Activated T-cell treated with anti-CD3 and anti-CD28 coated beads, Interleukin-2, amount 50 U/mL, for 4 hours (primary cell): ENCODE measurements at regions not wholly inside any gene's neighbourhood (a gene's known extent, or its start where the extent isn't known, plus 50 kb on each side); places are given as distances from the start of the nearest gene placed in this dataset.
"Not testable (repeated sequence)": the region's sequence is repeated elsewhere in the genome, so short reads cannot be mapped to it uniquely, and the experiment has no call there.

Source experiments
- ATAC-seq, 2 donors: fragments of 200-7000 bp; cut with Tn5 transposase; one replicate each; pipeline ENCODE4 v1.10.0; 2021
- DNase-seq: peaks from one replicate; pipeline ENCODE4 v3.0.0-alpha.2; 2020
- H3K27me3 Mint-ChIP-seq: one replicate; pipeline ENCODE4 v1.8.0; 2021; ENCODE audit warnings: low read depth, mixed read lengths
- H3K36me3 Mint-ChIP-seq: one replicate; pipeline ENCODE4 v1.8.0; 2022; ENCODE audit warnings: mixed read lengths; ENCODE audit not compliant: insufficient read depth
- H3K4me1 Mint-ChIP-seq: one replicate; pipeline ENCODE4 v1.8.0; 2021; ENCODE audit warnings: low read depth, mixed read lengths
- H3K4me3 Mint-ChIP-seq: one replicate; pipeline ENCODE4 v1.8.0; 2021; ENCODE audit warnings: mild to moderate bottlenecking, moderate library complexity, mixed read lengths
- H3K9me3 Mint-ChIP-seq: one replicate; pipeline ENCODE4 v1.8.0; 2021; ENCODE audit warnings: mixed read lengths

- ATAC-seq (no peak), DNase-seq (no peak)
- Mint-ChIP-seq H3K27me3 (no peaks in the 10 kb centered on the region), H3K9me3 (no peaks in the 10 kb centered on the region), H3K36me3 (no peaks in the 10 kb centered on the region), H3K4me1 (no peaks in the 10 kb centered on the region), H3K4me3 (no peak overlapping the region)
These were observed 479.0 kb upstream of the NRSN1 start for GRCh38 chr6:23647045-23647444.

- no peaks in the 10 kb centered on the region for H3K9me3 Mint-ChIP-seq
- H3K27me3 Mint-ChIP-seq = no peaks in the 10 kb centered on the region
- no peak overlapping the region for H3K4me3 Mint-ChIP-seq
- no peaks in the 10 kb centered on the region for H3K36me3 Mint-ChIP-seq
- no peak for ATAC-seq
- DNase-seq = no peak
- no peaks in the 10 kb centered on the region for H3K4me1 Mint-ChIP-seq
These were observed 475.3 kb upstream of the NRSN1 start for GRCh38 chr6:23650676-23651075.

- Mint-ChIP-seq H3K4me1 (no peaks in the 10 kb centered on the region), H3K27me3 (no peaks in the 10 kb centered on the region), H3K4me3 (no peak overlapping the region), H3K36me3 (no peaks in the 10 kb centered on the region), H3K9me3 (no peaks in the 10 kb centered on the region)
- ATAC-seq (no peak), DNase-seq (no peak)
These were observed 471.3 kb upstream of the NRSN1 start for GRCh38 chr6:23654745-23655144.

- DNase-seq = no peak
- H3K4me3 Mint-ChIP-seq = no peak overlapping the region
- H3K36me3 Mint-ChIP-seq = no peaks in the 10 kb centered on the region
- no peak for ATAC-seq
- H3K4me1 Mint-ChIP-seq = no peaks in the 10 kb centered on the region
- no peaks in the 10 kb centered on the region for H3K27me3 Mint-ChIP-seq
- H3K9me3 Mint-ChIP-seq = no peaks in the 10 kb centered on the region
These were observed 470.5 kb upstream of the NRSN1 start for GRCh38 chr6:23655525-23655924.

- ATAC-seq = no peak
- Mint-ChIP-seq H3K4me3 (no peak overlapping the region), H3K36me3 (no peaks in the 10 kb centered on the region), H3K27me3 (no peaks in the 10 kb centered on the region), H3K9me3 (no peaks in the 10 kb centered on the region), H3K4me1 (no peaks in the 10 kb centered on the region)
- DNase-seq = no peak
These were observed 469.5 kb upstream of the NRSN1 start for GRCh38 chr6:23656255-23657194.

GRCh38 chr6:23659125-23659524 lies 466.9 kb upstream of the NRSN1 start:
- ATAC-seq (no peak), DNase-seq (no peak)
- H3K27me3 Mint-ChIP-seq = no peaks in the 10 kb centered on the region
- no peaks in the 10 kb centered on the region for H3K9me3 Mint-ChIP-seq
- no peak overlapping the region for H3K4me3 Mint-ChIP-seq
- no peaks in the 10 kb centered on the region for H3K4me1 Mint-ChIP-seq
- H3K36me3 Mint-ChIP-seq = no peaks in the 10 kb centered on the region

GRCh38 chr6:23661549-23661948 lies 464.5 kb upstream of the NRSN1 start:
- DNase-seq (no peak), ATAC-seq (no peak)
- Mint-ChIP-seq H3K9me3 (peaks cover 1% of the 10 kb centered on the region), H3K4me3 (no peak overlapping the region), H3K4me1 (no peaks in the 10 kb centered on the region), H3K27me3 (no peaks in the 10 kb centered on the region), H3K36me3 (no peaks in the 10 kb centered on the region)

GRCh38 chr6:23663096-23663495 lies 462.9 kb upstream of the NRSN1 start:
- Mint-ChIP-seq H3K9me3 (peaks cover 8% of the 10 kb centered on the region), H3K4me1 (no peaks in the 10 kb centered on the region), H3K36me3 (no peaks in the 10 kb centered on the region), H3K27me3 (no peaks in the 10 kb centered on the region), H3K4me3 (no peak overlapping the region)
- DNase-seq = no peak
- ATAC-seq = no peak

GRCh38 chr6:23663652-23664051 lies 462.4 kb upstream of the NRSN1 start:
- H3K4me3 Mint-ChIP-seq = no peak overlapping the region
- no peak for DNase-seq
- ATAC-seq = no peak
- no peaks in the 10 kb centered on the region for H3K27me3 Mint-ChIP-seq
- H3K36me3 Mint-ChIP-seq = no peaks in the 10 kb centered on the region
- H3K4me1 Mint-ChIP-seq = no peaks in the 10 kb centered on the region
- H3K9me3 Mint-ChIP-seq = peaks cover 8% of the 10 kb centered on the region

GRCh38 chr6:23665911-23666310 lies 460.1 kb upstream of the NRSN1 start:
- not testable (repeated sequence) for DNase-seq, H3K4me1 Mint-ChIP-seq, H3K36me3 Mint-ChIP-seq, H3K27me3 Mint-ChIP-seq, ATAC-seq, H3K4me3 Mint-ChIP-seq
- H3K9me3 Mint-ChIP-seq = peaks cover 18% of the 10 kb centered on the region

- no peaks in the 10 kb centered on the region for H3K4me1 Mint-ChIP-seq
- H3K9me3 Mint-ChIP-seq = peaks cover 44% of the 10 kb centered on the region
- no peaks in the 10 kb centered on the region for H3K27me3 Mint-ChIP-seq
- no peak for ATAC-seq
- H3K36me3 Mint-ChIP-seq = peaks cover 2% of the 10 kb centered on the region
- DNase-seq = no peak
- H3K4me3 Mint-ChIP-seq = no peak overlapping the region
These were observed 453.3 kb upstream of the NRSN1 start for GRCh38 chr6:23672737-23673136.

- peaks cover 22% of the 10 kb centered on the region for H3K9me3 Mint-ChIP-seq
- H3K27me3 Mint-ChIP-seq = no peaks in the 10 kb centered on the region
These were observed 447.4 kb upstream of the NRSN1 start for GRCh38 chr6:23678626-23679025.

GRCh38 chr6:23681743-23682142 lies 444.3 kb upstream of the NRSN1 start:
- no peak overlapping the region for H3K4me3 Mint-ChIP-seq
- no peaks in the 10 kb centered on the region for H3K4me1 Mint-ChIP-seq
- no peaks in the 10 kb centered on the region for H3K27me3 Mint-ChIP-seq
- DNase-seq = no peak
- no peak for ATAC-seq
- H3K36me3 Mint-ChIP-seq = no peaks in the 10 kb centered on the region
- peaks cover 9% of the 10 kb centered on the region for H3K9me3 Mint-ChIP-seq

More at GRCh38 chr6:23678626-23679025, 447.4 kb upstream of the NRSN1 start:
- no peaks in the 10 kb centered on the region for H3K4me1 Mint-ChIP-seq
- no peak overlapping the region for H3K4me3 Mint-ChIP-seq
- no peaks in the 10 kb centered on the region for H3K36me3 Mint-ChIP-seq
- ATAC-seq (no peak), DNase-seq (no peak)

GRCh38 chr6:23688650-23689049 lies 437.4 kb upstream of the NRSN1 start:
- no peak for ATAC-seq
- Mint-ChIP-seq H3K27me3 (no peaks in the 10 kb centered on the region), H3K36me3 (no peaks in the 10 kb centered on the region), H3K4me1 (no peaks in the 10 kb centered on the region), H3K4me3 (no peak overlapping the region), H3K9me3 (peaks cover 5% of the 10 kb centered on the region)
- no peak for DNase-seq

- no peaks in the 10 kb centered on the region for H3K4me1 Mint-ChIP-seq
- H3K36me3 Mint-ChIP-seq = no peaks in the 10 kb centered on the region
- H3K4me3 Mint-ChIP-seq = no peak overlapping the region
- ATAC-seq (no peak), DNase-seq (no peak)
- no peaks in the 10 kb centered on the region for H3K27me3 Mint-ChIP-seq
- H3K9me3 Mint-ChIP-seq = no peaks in the 10 kb centered on the region
These were observed 435.5 kb upstream of the NRSN1 start for GRCh38 chr6:23690453-23691049.
